ENCODE measurements at regions not wholly inside any gene's neighbourhood (a gene's known extent, or its start where the extent isn't known, plus 50 kb on each side); places are given as distances from the start of the nearest gene placed in this dataset.

DNA sequence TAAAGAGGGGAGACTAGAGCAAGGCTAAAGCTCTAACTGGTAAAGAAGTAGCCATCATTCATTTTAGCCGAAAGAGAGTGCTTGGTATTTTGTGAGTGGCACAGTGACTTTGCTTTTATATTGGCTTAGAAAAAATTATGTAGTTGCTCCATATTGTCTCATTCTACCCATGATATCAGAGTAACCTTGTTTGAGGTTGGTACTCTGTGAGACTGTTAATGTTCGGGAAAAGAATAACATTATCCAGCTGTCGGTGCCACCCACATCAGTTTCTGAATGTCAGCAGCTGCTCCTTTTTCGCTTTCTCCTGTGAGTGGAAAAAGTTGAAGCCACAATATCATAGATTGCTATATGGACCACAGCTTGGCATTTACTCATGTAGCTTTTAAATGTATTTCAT is 376.4 kb upstream of the KCNN2 start:
- Mint-ChIP-seq H3K27ac (no peak overlapping the region), H3K27me3 (ENCODE audit: insufficient read depth, low read depth) (peaks cover 2% of the 10 kb centered on the region), H3K4me3 (no peak overlapping the region), H3K9me3 (no peaks in the 10 kb centered on the region), H3K4me1 (peaks cover 9% of the 10 kb centered on the region), H3K36me3 (no peaks in the 10 kb centered on the region)
- no peaks in the 10 kb centered on the region for H3K27me3 ChIP-seq
- TF ChIP-seq, protein P1, sequence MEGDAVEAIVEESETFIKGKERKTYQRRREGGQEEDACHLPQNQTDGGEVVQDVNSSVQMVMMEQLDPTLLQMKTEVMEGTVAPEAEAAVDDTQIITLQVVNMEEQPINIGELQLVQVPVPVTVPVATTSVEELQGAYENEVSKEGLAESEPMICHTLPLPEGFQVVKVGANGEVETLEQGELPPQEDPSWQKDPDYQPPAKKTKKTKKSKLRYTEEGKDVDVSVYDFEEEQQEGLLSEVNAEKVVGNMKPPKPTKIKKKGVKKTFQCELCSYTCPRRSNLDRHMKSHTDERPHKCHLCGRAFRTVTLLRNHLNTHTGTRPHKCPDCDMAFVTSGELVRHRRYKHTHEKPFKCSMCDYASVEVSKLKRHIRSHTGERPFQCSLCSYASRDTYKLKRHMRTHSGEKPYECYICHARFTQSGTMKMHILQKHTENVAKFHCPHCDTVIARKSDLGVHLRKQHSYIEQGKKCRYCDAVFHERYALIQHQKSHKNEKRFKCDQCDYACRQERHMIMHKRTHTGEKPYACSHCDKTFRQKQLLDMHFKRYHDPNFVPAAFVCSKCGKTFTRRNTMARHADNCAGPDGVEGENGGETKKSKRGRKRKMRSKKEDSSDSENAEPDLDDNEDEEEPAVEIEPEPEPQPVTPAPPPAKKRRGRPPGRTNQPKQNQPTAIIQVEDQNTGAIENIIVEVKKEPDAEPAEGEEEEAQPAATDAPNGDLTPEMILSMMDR (IDR thresholded peaks at IDR 0.05) = no peak
- TF ChIP-seq EZH2phosphoT487 (IDR thresholded peaks at IDR 0.05) = no peak
- TF ChIP-seq EZH2 (IDR thresholded peaks at IDR 0.05) = no peak
- no peak overlapping the region for H3K4me2 ChIP-seq
- H3F3A ChIP-seq (ENCODE audit: low read depth) = no peaks in the 10 kb centered on the region
- H3K27ac ChIP-seq = no peak overlapping the region
- no peak overlapping the region for H2AFZ ChIP-seq (replicated peaks)
- H3K4me1 ChIP-seq = no peaks in the 10 kb centered on the region
- H4K20me1 ChIP-seq (ENCODE audit: low read depth) = no peaks in the 10 kb centered on the region
- no peaks in the 10 kb centered on the region for H3K9me3 ChIP-seq (ENCODE audit: low read depth)
- DNase-seq (ENCODE audit: low spot score) = no peak
- H3K36me3 ChIP-seq = no peaks in the 10 kb centered on the region
- H3K4me3 ChIP-seq = no peak overlapping the region
- H3K9ac ChIP-seq = no peak overlapping the region
- no peaks in the 10 kb centered on the region for H3K79me2 ChIP-seq (ENCODE audit: low read depth)

GRCh38 chr5:113989278-113989912 is 372.5 kb upstream of the KCNN2 start:
- no peaks in the 10 kb centered on the region for H3K36me3 Mint-ChIP-seq
- Histone ChIP-seq H2AFZ (replicated peaks) (no peak overlapping the region), H3K4me1 (no peaks in the 10 kb centered on the region), H3F3A (ENCODE audit: low read depth) (no peaks in the 10 kb centered on the region), H3K27me3 (no peaks in the 10 kb centered on the region), H4K20me1 (ENCODE audit: low read depth) (no peaks in the 10 kb centered on the region), H3K9ac (no peak overlapping the region), H3K4me3 (no peak overlapping the region), H3K27ac (no peak overlapping the region), H3K9me3 (ENCODE audit: low read depth) (no peaks in the 10 kb centered on the region), H3K36me3 (no peaks in the 10 kb centered on the region), H3K4me2 (no peak overlapping the region), H3K79me2 (ENCODE audit: low read depth) (no peaks in the 10 kb centered on the region)
- H3K27ac Mint-ChIP-seq = no peak overlapping the region
- peaks cover 9% of the 10 kb centered on the region for H3K4me1 Mint-ChIP-seq
- TF ChIP-seq EZH2phosphoT487 (IDR thresholded peaks at IDR 0.05) = no peak
- H3K9me3 Mint-ChIP-seq = no peaks in the 10 kb centered on the region
- DNase-seq (ENCODE audit: low spot score) = no peak
- H3K27me3 Mint-ChIP-seq (ENCODE audit: insufficient read depth, low read depth) = no peaks in the 10 kb centered on the region
- no peak overlapping the region for H3K4me3 Mint-ChIP-seq

GRCh38 chr5:113989913-113990305 is 372.0 kb upstream of the KCNN2 start:
- Histone ChIP-seq H3K4me1 (no peaks in the 10 kb centered on the region), H4K20me1 (ENCODE audit: low read depth) (no peaks in the 10 kb centered on the region), H3K27ac (no peak overlapping the region), H3K9ac (no peak overlapping the region), H3K27me3 (no peaks in the 10 kb centered on the region), H3K4me2 (no peak overlapping the region), H3K36me3 (no peaks in the 10 kb centered on the region), H3K4me3 (no peak overlapping the region), H3F3A (ENCODE audit: low read depth) (no peaks in the 10 kb centered on the region), H3K9me3 (ENCODE audit: low read depth) (no peaks in the 10 kb centered on the region), H3K79me2 (ENCODE audit: low read depth) (no peaks in the 10 kb centered on the region), H2AFZ (replicated peaks) (no peak overlapping the region)
- peaks cover 5% of the 10 kb centered on the region for H3K4me1 Mint-ChIP-seq
- no peaks in the 10 kb centered on the region for H3K27me3 Mint-ChIP-seq (ENCODE audit: insufficient read depth, low read depth)
- no peaks in the 10 kb centered on the region for H3K9me3 Mint-ChIP-seq
- TF ChIP-seq, protein P1 (IDR thresholded peaks at IDR 0.05) = no peak
- no peak for TF ChIP-seq EZH2phosphoT487 (IDR thresholded peaks at IDR 0.05)
- TF ChIP-seq EZH2 (IDR thresholded peaks at IDR 0.05) = no peak
- no peak overlapping the region for H3K27ac Mint-ChIP-seq
- no peak for DNase-seq (ENCODE audit: low spot score)
- no peak overlapping the region for H3K4me3 Mint-ChIP-seq
- no peaks in the 10 kb centered on the region for H3K36me3 Mint-ChIP-seq

- no peak for DNase-seq (ENCODE audit: low spot score)
- TF ChIP-seq EZH2phosphoT487 (IDR thresholded peaks at IDR 0.05) (no peak), EZH2 (IDR thresholded peaks at IDR 0.05) (no peak)
- TF ChIP-seq, protein P1 (IDR thresholded peaks at IDR 0.05) = no peak
- H3K4me1 Mint-ChIP-seq = no peaks in the 10 kb centered on the region
- H2AFZ ChIP-seq (replicated peaks) = no peak overlapping the region
- no peak overlapping the region for H3K27ac ChIP-seq
- H3K36me3 Mint-ChIP-seq = no peaks in the 10 kb centered on the region
- H3K4me1 ChIP-seq = no peaks in the 10 kb centered on the region
- no peak overlapping the region for H3K4me3 Mint-ChIP-seq
- H3K4me3 ChIP-seq = no peak overlapping the region
- no peaks in the 10 kb centered on the region for H3K9me3 Mint-ChIP-seq
- no peaks in the 10 kb centered on the region for H3K9me3 ChIP-seq (ENCODE audit: low read depth)
- no peaks in the 10 kb centered on the region for H3K27me3 ChIP-seq
- H3F3A ChIP-seq (ENCODE audit: low read depth) = no peaks in the 10 kb centered on the region
- no peak overlapping the region for H3K27ac Mint-ChIP-seq
- no peak overlapping the region for H3K4me2 ChIP-seq
- H3K9ac ChIP-seq = no peak overlapping the region
- H3K27me3 Mint-ChIP-seq (ENCODE audit: insufficient read depth, low read depth) = no peaks in the 10 kb centered on the region
- H3K79me2 ChIP-seq (ENCODE audit: low read depth) = no peaks in the 10 kb centered on the region
- H4K20me1 ChIP-seq (ENCODE audit: low read depth) = no peaks in the 10 kb centered on the region
- H3K36me3 ChIP-seq = no peaks in the 10 kb centered on the region
Measured at GRCh38 chr5:114001076-114001475, 360.8 kb upstream of the KCNN2 start.
